OCI-LY3 (cell line): ENCODE measurements at regions not wholly inside any gene's neighbourhood (a gene's known extent, or its start where the extent isn't known, plus 50 kb on each side); places are given as distances from the start of the nearest gene placed in this dataset.

Source experiments
- H2AFZ ChIP-seq: fragments of 200-600, 300-600 bp; shearing (Covaris generic); 2 replicates; pipeline ENCODE4 v1.6.0; 2014; ENCODE audit warnings: antibody characterized with exemption, low read depth, low read length
- H3K27ac ChIP-seq: fragments of 200-600, 300-600 bp; sonication (generic); 2 replicates; pipeline ENCODE4 v1.5.1; 2014; ENCODE audit warnings: mild to moderate bottlenecking, low read length, moderate library complexity, mixed read lengths
- H3K27me3 ChIP-seq: fragments of 200-600, 300-600 bp; sonication (generic); 2 replicates; pipeline ENCODE4 v1.6.1; 2014; ENCODE audit warnings: low read depth, low read length, mixed read lengths
- H3K36me3 ChIP-seq: fragments of 200-600, 300-600 bp; sonication (generic); replicated peaks from 2 replicates; pipeline ENCODE3; 2014; ENCODE audit warnings: low read depth, low read length, mixed read lengths
- H3K4me1 ChIP-seq: fragments of 300-600, 200-600 bp; sonication (generic); 2 replicates; pipeline ENCODE4 v1.6.1; 2014; ENCODE audit warnings: low read length, mixed read lengths
- H3K4me2 ChIP-seq: fragments of 200-600, 300-600 bp; sonication (generic); 2 replicates; pipeline ENCODE4 v1.6.1; 2014; ENCODE audit warnings: low read length, mixed read lengths
- H3K4me3 ChIP-seq: fragments of 300-600, 200-600 bp; sonication (generic); 2 replicates; pipeline ENCODE4 v1.5.1; 2014; ENCODE audit warnings: antibody characterized with exemption, mild to moderate bottlenecking, low read length, moderate library complexity
- H3K79me2 ChIP-seq: fragments of 300-600, 200-600 bp; shearing (Covaris generic); 2 replicates; pipeline ENCODE4 v1.6.1; 2014; ENCODE audit warnings: mild to moderate bottlenecking, low read length, mixed read lengths
- H3K9ac ChIP-seq: fragments of 300-600, 200-600 bp; shearing (Covaris generic); 2 replicates; pipeline ENCODE4 v1.6.0; 2014; ENCODE audit warnings: mild to moderate bottlenecking, low read length, moderate library complexity
- H3K9me3 ChIP-seq: fragments of 200-600, 300-600 bp; shearing (Covaris generic); 2 replicates; pipeline ENCODE4 v1.6.1; 2014; ENCODE audit warnings: low read length, mixed read lengths; ENCODE audit not compliant: insufficient read depth
- H4K20me1 ChIP-seq: fragments of 200-600, 300-600 bp; sonication (generic); 2 replicates; pipeline ENCODE4 v1.6.1; 2016; ENCODE audit warnings: low read length, mixed read lengths; ENCODE audit not compliant: insufficient read depth
- CTCF ChIP-seq: fragments of 200-600, 300-600 bp; sonication (generic); IDR thresholded peaks from 2 replicates; pipeline ENCODE4 v1.5.1; 2014; ENCODE audit warnings: antibody characterized with exemption, low read length, low read depth
- EZH2phosphoT487 ChIP-seq: fragments of 200-600 bp; shearing (Covaris generic); IDR thresholded peaks from 2 replicates; pipeline ENCODE4 v1.6.1; 2018; ENCODE audit warnings: antibody characterized with exemption, mixed run types, low read depth

GRCh38 chr16:63228259-63228658, 1192.0 kb upstream of the CDH8 start:
- Histone ChIP-seq H2AFZ (no peak overlapping the region), H3K4me1 (no peaks in the 10 kb centered on the region), H3K9me3 (no peaks in the 10 kb centered on the region), H3K27ac (no peak overlapping the region), H3K4me3 (no peak overlapping the region), H3K79me2 (no peaks in the 10 kb centered on the region), H4K20me1 (no peaks in the 10 kb centered on the region), H3K9ac (no peak overlapping the region), H3K36me3 (no peaks in the 10 kb centered on the region), H3K4me2 (no peak overlapping the region), H3K27me3 (no peaks in the 10 kb centered on the region)
- no peak for TF ChIP-seq CTCF
- no peak for TF ChIP-seq EZH2phosphoT487

GRCh38 chr16:63223851-63224250, 1187.6 kb upstream of the CDH8 start:
- Histone ChIP-seq H3K9ac (no peak overlapping the region), H3K4me2 (no peak overlapping the region), H3K27me3 (no peaks in the 10 kb centered on the region), H3K4me1 (no peaks in the 10 kb centered on the region), H3K27ac (no peak overlapping the region), H4K20me1 (no peaks in the 10 kb centered on the region), H3K79me2 (no peaks in the 10 kb centered on the region), H3K36me3 (no peaks in the 10 kb centered on the region), H2AFZ (no peak overlapping the region), H3K4me3 (no peak overlapping the region), H3K9me3 (no peaks in the 10 kb centered on the region)
- no peak for TF ChIP-seq CTCF
- no peak for TF ChIP-seq EZH2phosphoT487

- Histone ChIP-seq H3K36me3 (no peaks in the 10 kb centered on the region), H3K4me3 (no peak overlapping the region), H3K9ac (no peak overlapping the region), H3K27me3 (no peaks in the 10 kb centered on the region), H3K9me3 (no peaks in the 10 kb centered on the region), H4K20me1 (no peaks in the 10 kb centered on the region), H3K79me2 (no peaks in the 10 kb centered on the region), H2AFZ (no peak overlapping the region), H3K27ac (no peak overlapping the region), H3K4me2 (no peak overlapping the region), H3K4me1 (no peaks in the 10 kb centered on the region)
- TF ChIP-seq CTCF, result no peak
- no peak for TF ChIP-seq EZH2phosphoT487
Observed at GRCh38 chr16:63216696-63217423, 1180.6 kb upstream of the CDH8 start.

GRCh38 chr16:63201851-63202250, 1165.6 kb upstream of the CDH8 start:
- Histone ChIP-seq H3K9ac (no peak overlapping the region), H3K9me3 (no peaks in the 10 kb centered on the region), H3K36me3 (no peaks in the 10 kb centered on the region), H2AFZ (no peak overlapping the region), H3K4me2 (no peak overlapping the region), H4K20me1 (no peaks in the 10 kb centered on the region), H3K4me3 (no peak overlapping the region), H3K79me2 (no peaks in the 10 kb centered on the region), H3K4me1 (no peaks in the 10 kb centered on the region), H3K27ac (no peak overlapping the region), H3K27me3 (no peaks in the 10 kb centered on the region)
- no peak for TF ChIP-seq EZH2phosphoT487
- TF ChIP-seq CTCF, result no peak
